ENCODE measurements at regions not wholly inside any gene's neighbourhood (a gene's known extent, or its start where the extent isn't known, plus 50 kb on each side); places are given as distances from the start of the nearest gene placed in this dataset.
A peak's percentile ranks its signal among the peaks of the same experiment; 100 is the strongest.

GRCh38 chr17:79415909-79416308, 194.9 kb downstream of the RBFOX3 start:
- DNase-seq = no peak

GRCh38 chr17:79415365-79415764, 195.5 kb downstream of the RBFOX3 start:
- no peak for DNase-seq

- no peak for DNase-seq
These were observed 196.0 kb downstream of the RBFOX3 start for GRCh38 chr17:79414793-79415211.

- no peak for DNase-seq
These were observed 196.6 kb downstream of the RBFOX3 start for GRCh38 chr17:79414063-79414792.

- DNase-seq = no peak
These were observed 197.2 kb downstream of the RBFOX3 start for GRCh38 chr17:79413611-79414010.

- no peak for DNase-seq
These were observed 197.9 kb downstream of the RBFOX3 start for GRCh38 chr17:79412886-79413390.

- no peak for DNase-seq
These were observed 198.7 kb downstream of the RBFOX3 start for GRCh38 chr17:79412110-79412509.

- DNase-seq = no peak
These were observed 199.4 kb downstream of the RBFOX3 start for GRCh38 chr17:79411419-79411818.

- no peak for DNase-seq
These were observed 200.2 kb downstream of the RBFOX3 start for GRCh38 chr17:79410681-79411080.

- DNase-seq = no peak
These were observed 202.6 kb downstream of the RBFOX3 start for GRCh38 chr17:79408251-79408650.

- DNase-seq = no peak
These were observed 203.5 kb downstream of the RBFOX3 start for GRCh38 chr17:79407385-79407784.

GRCh38 chr17:79406316-79406715, 204.5 kb downstream of the RBFOX3 start:
- DNase-seq = no peak

- no peak for DNase-seq
These were observed 205.0 kb downstream of the RBFOX3 start for GRCh38 chr17:79405823-79406222.

- no peak for DNase-seq
These were observed 206.5 kb downstream of the RBFOX3 start for GRCh38 chr17:79404136-79404911.

- DNase-seq = no peak
These were observed 208.9 kb downstream of the RBFOX3 start for GRCh38 chr17:79401704-79402674.

GRCh38 chr17:79400989-79401703, 209.7 kb downstream of the RBFOX3 start:
- peak; percentile 92 for DNase-seq

GRCh38 chr17:79399610-79400144, 211.2 kb downstream of the RBFOX3 start:
- DNase-seq = peak; percentile 72

- no peak for DNase-seq
These were observed 212.4 kb downstream of the RBFOX3 start for GRCh38 chr17:79398441-79398840.

GRCh38 chr17:79396696-79397095, 214.2 kb downstream of the RBFOX3 start:
- DNase-seq = no peak

GRCh38 chr17:79395545-79395944, 215.3 kb downstream of the RBFOX3 start:
- no peak for DNase-seq

GRCh38 chr17:79395066-79395465, 215.8 kb downstream of the RBFOX3 start:
- no peak for DNase-seq
